Panc1 (cell line): ENCODE measurements at regions not wholly inside any gene's neighbourhood (a gene's known extent, or its start where the extent isn't known, plus 50 kb on each side); places are given as distances from the start of the nearest gene placed in this dataset.

Experiments used
- ATAC-seq: fragments of 200-7000 bp; cut with Tn5 transposase; 2 replicates; pipeline ENCODE4 v1.9.1; 2020; ENCODE audit warnings: mild to moderate bottlenecking, moderate library complexity
- BruUV-seq: library from RNA; stranded (reverse); fragments of 400-500 nt; replicated peaks from 2 replicates; lab custom pipeline; 2021; lab: Mats Ljungman, UMichigan
- CTCF ChIA-PET: fragments of 300-600 bp; sonication (Branson Sonifier 250); formaldehyde crosslinking; loops from one replicate; lab custom pipeline; 2022; ENCODE audit warnings: antibody characterized with exemption; lab: Charles Lee
- POLR2A ChIA-PET: fragments of 300-600 bp; sonication (Branson Sonifier 250); formaldehyde crosslinking; loops from one replicate; lab custom pipeline; 2022; ENCODE audit warnings: antibody characterized with exemption; lab: Charles Lee
- DNase-seq: peaks from one replicate; pipeline ENCODE4 v3.0.0-alpha.2; 2010; ENCODE audit warnings: low read depth, low spot score
- H3K27ac ChIP-seq: 2 replicates; pipeline ENCODE4 v1.5.1; 2011; ENCODE audit warnings: mild to moderate bottlenecking, low read length, inconsistent platforms
- H3K27me3 ChIP-seq: fragments of 200-500 bp; sonication (Bioruptor generic); 2 replicates; pipeline ENCODE4 v1.6.0; 2014; ENCODE audit warnings: low read length, inconsistent platforms; ENCODE audit not compliant: control insufficient read depth, insufficient read depth
- H3K36me3 ChIP-seq: fragments of 200-500 bp; sonication (Bioruptor generic); 2 replicates; pipeline ENCODE4 v1.5.1; 2014; ENCODE audit warnings: inconsistent platforms, mild to moderate bottlenecking, low read length, moderate library complexity; ENCODE audit not compliant: control insufficient read depth, insufficient read depth
- H3K4me1 ChIP-seq: 2 replicates; pipeline ENCODE4 v1.5.1; 2011; ENCODE audit warnings: inconsistent platforms, mild to moderate bottlenecking, low read length, moderate library complexity; ENCODE audit not compliant: control insufficient read depth, insufficient read depth
- H3K4me3 ChIP-seq, 2 experiments: 2 replicates each; pipeline ENCODE4 v1.5.1; 2011 to 2012; ENCODE audit warnings: low read depth in 2 of 2, low read length in 2 of 2, mild to moderate bottlenecking in 2 of 2, inconsistent platforms in 1 of 2, moderate library complexity in 1 of 2
- H3K9me3 ChIP-seq: fragments of 200-500 bp; sonication (Bioruptor generic); 2 replicates; pipeline ENCODE4 v1.5.1; 2014; ENCODE audit warnings: low read depth, mild to moderate bottlenecking, inconsistent platforms, low read length, moderate library complexity; ENCODE audit not compliant: control insufficient read depth, insufficient read depth
- CTCF ChIP-seq: fragments of 450-650 bp; IDR thresholded peaks from 2 replicates; pipeline ENCODE4 v1.5.1; 2017; ENCODE audit warnings: mild to moderate bottlenecking
- POLR2AphosphoS5 ChIP-seq: IDR thresholded peaks from 2 replicates; pipeline ENCODE4 v1.6.1; 2012; ENCODE audit warnings: mild to moderate bottlenecking, low read depth, low read length, moderate library complexity
- REST ChIP-seq, 2 experiments: IDR thresholded peaks; 2 replicates each; pipeline ENCODE4 v1.6.1; 2011 to 2012; ENCODE audit warnings: low read depth in 2 of 2, control low read depth in 1 of 2, low read length in 1 of 2, mild to moderate bottlenecking in 1 of 2, moderate library complexity in 1 of 2; ENCODE audit not compliant: insufficient read depth in 1 of 2
- SIN3A ChIP-seq: IDR thresholded peaks from 2 replicates; pipeline ENCODE4 v1.6.1; 2012; ENCODE audit warnings: low read depth, mild to moderate bottlenecking, low read length, moderate library complexity, borderline replicate concordance; ENCODE audit not compliant: insufficient read depth
- TCF7L2 ChIP-seq: IDR thresholded peaks from 2 replicates; pipeline ENCODE4 v1.6.1; 2011; ENCODE audit warnings: mild to moderate bottlenecking, low read depth, low read length, inconsistent platforms
- in situ Hi-C: cut with HindIII; loops from 2 replicates; pipeline ENCODE4 v1.10.0; 2016; ENCODE audit warnings: low sequenced_read_pairs, low pct_unique_long_range_greater_than_20kb
- intact Hi-C: fragments of 100-400 bp; cut with micrococcal nuclease; formaldehyde crosslinking; loops from one replicate; pipeline ENCODE4 v1.10.0; 2022; ENCODE audit not compliant: unreplicated experiment

- no peaks in the 10 kb centered on the region for H3K27me3 ChIP-seq
- no peaks in the 10 kb centered on the region for H3K36me3 ChIP-seq
- in situ Hi-C loops: no loop called here
- DNase-seq (no peak), ATAC-seq (no peak)
- no peak for TF ChIP-seq TCF7L2
- no peak for TF ChIP-seq CTCF
- TF ChIP-seq SIN3A: no peak
- no peak for TF ChIP-seq REST (IDR thresholded peaks at IDR 0.05; ENCODE audit: insufficient read depth in 1 of 2, low read depth in 2 of 2, low read length in 1 of 2)
- TF ChIP-seq POLR2AphosphoS5: no peak
- H3K27ac ChIP-seq: no peak overlapping the region
- no TSS peak for BruUV-seq
- H3K4me3 ChIP-seq: no peak overlapping the region
- ChIA-PET CTCF (no interaction called here), POLR2A (no interaction called here)
- intact Hi-C loops: no loop called here
- H3K9me3 ChIP-seq: no peaks in the 10 kb centered on the region
- H3K4me1 ChIP-seq: no peaks in the 10 kb centered on the region
Observed at GRCh38 chr18:44156776-44157335, 523.8 kb upstream of the SETBP1 start.

- Histone ChIP-seq H3K4me3 (no peak overlapping the region), H3K9me3 (no peaks in the 10 kb centered on the region), H3K36me3 (no peaks in the 10 kb centered on the region), H3K27me3 (no peaks in the 10 kb centered on the region), H3K27ac (no peak overlapping the region), H3K4me1 (no peaks in the 10 kb centered on the region)
- POLR2A ChIA-PET: no interaction called here
- CTCF ChIA-PET: no interaction called here
- ATAC-seq (no peak), DNase-seq (no peak)
- intact Hi-C loops: no loop called here
- BruUV-seq: no TSS peak
- TF ChIP-seq POLR2AphosphoS5: no peak
- no peak for TF ChIP-seq CTCF
- TF ChIP-seq REST (IDR thresholded peaks at IDR 0.05; ENCODE audit: insufficient read depth in 1 of 2, low read depth in 2 of 2, low read length in 1 of 2): no peak
- no peak for TF ChIP-seq SIN3A
- TF ChIP-seq TCF7L2: no peak
- in situ Hi-C loops: no loop called here
Observed at GRCh38 chr18:44170208-44170880, 510.3 kb upstream of the SETBP1 start.
